ENCODE measurements at regions not wholly inside any gene's neighbourhood (a gene's known extent, or its start where the extent isn't known, plus 50 kb on each side); places are given as distances from the start of the nearest gene placed in this dataset.

- TF ChIP-seq POLR2A (IDR thresholded peaks at IDR 0.05) (no peak), EP300 (IDR thresholded peaks at IDR 0.05) (no peak)
- TF ChIP-seq, protein P1, sequence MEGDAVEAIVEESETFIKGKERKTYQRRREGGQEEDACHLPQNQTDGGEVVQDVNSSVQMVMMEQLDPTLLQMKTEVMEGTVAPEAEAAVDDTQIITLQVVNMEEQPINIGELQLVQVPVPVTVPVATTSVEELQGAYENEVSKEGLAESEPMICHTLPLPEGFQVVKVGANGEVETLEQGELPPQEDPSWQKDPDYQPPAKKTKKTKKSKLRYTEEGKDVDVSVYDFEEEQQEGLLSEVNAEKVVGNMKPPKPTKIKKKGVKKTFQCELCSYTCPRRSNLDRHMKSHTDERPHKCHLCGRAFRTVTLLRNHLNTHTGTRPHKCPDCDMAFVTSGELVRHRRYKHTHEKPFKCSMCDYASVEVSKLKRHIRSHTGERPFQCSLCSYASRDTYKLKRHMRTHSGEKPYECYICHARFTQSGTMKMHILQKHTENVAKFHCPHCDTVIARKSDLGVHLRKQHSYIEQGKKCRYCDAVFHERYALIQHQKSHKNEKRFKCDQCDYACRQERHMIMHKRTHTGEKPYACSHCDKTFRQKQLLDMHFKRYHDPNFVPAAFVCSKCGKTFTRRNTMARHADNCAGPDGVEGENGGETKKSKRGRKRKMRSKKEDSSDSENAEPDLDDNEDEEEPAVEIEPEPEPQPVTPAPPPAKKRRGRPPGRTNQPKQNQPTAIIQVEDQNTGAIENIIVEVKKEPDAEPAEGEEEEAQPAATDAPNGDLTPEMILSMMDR (IDR thresholded peaks at IDR 0.05): no peak
Observed at GRCh38 chr7:123323689-123324088, 123.9 kb upstream of the SLC13A1 start.

Measured in upper lobe of left lung (tissue), 4 donors.